Neural cell (in vitro differentiated cells): ENCODE measurements at regions not wholly inside any gene's neighbourhood (a gene's known extent, or its start where the extent isn't known, plus 50 kb on each side); places are given as distances from the start of the nearest gene placed in this dataset.

Source experiments
- EP300 ChIP-seq: fragments of 450-650 bp; conservative IDR thresholded peaks from 2 replicates; pipeline ENCODE4 v1.6.1; 2014; ENCODE audit warnings: antibody characterized with exemption, mild to moderate bottlenecking, moderate library complexity; ENCODE audit not compliant: poor library complexity, severe bottlenecking
- EZH2 ChIP-seq: fragments of 200-600, 300-800 bp; shearing (Covaris generic), sonication (generic); IDR thresholded peaks from 2 replicates; pipeline ENCODE4 v1.6.1; 2014; ENCODE audit warnings: antibody characterized with exemption, low read length, borderline replicate concordance, mild to moderate bottlenecking; ENCODE audit not compliant: insufficient read depth, poor library complexity, severe bottlenecking
- RAD21 ChIP-seq: fragments of 450-650 bp; conservative IDR thresholded peaks from 2 replicates; pipeline ENCODE4 v1.6.1; 2014; ENCODE audit warnings: antibody characterized with exemption, mild to moderate bottlenecking, moderate library complexity
- SMC3 ChIP-seq: fragments of 450-650 bp; conservative IDR thresholded peaks from 2 replicates; pipeline ENCODE4 v1.6.1; 2014; ENCODE audit warnings: antibody characterized with exemption, mild to moderate bottlenecking, moderate library complexity; ENCODE audit not compliant: poor library complexity
- TF ChIP-seq, protein P1 (sequence below): fragments of 450-650 bp; IDR thresholded peaks from 2 replicates; pipeline ENCODE4 v1.5.1; 2014; ENCODE audit warnings: antibody characterized with exemption, mild to moderate bottlenecking, moderate library complexity; ENCODE audit not compliant: poor library complexity, severe bottlenecking
- TF ChIP-seq, protein P2 (sequence below): IDR thresholded peaks from 2 replicates; pipeline ENCODE4 v1.6.1; 2012; ENCODE audit warnings: borderline replicate concordance

DNA sequence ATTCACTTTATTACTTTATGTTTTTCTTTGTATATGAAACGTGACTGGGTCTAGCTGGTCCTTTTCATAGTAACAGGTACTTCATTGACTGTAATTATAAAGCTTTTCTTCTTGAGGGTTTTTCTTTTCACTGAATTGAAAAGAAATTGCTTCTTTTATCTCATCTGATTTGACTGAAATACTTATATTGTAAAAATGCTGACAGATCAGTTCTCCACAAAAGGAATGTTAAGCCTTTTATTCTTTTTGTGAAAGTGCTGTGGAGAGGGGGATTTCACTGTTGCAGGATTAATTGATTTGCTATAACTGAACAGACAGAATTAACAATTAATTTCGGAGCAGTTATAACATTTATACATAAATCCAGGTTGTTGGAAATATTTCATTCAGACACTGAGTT is 2043.6 kb upstream of the C9orf72 start:
- TF ChIP-seq, protein P1, sequence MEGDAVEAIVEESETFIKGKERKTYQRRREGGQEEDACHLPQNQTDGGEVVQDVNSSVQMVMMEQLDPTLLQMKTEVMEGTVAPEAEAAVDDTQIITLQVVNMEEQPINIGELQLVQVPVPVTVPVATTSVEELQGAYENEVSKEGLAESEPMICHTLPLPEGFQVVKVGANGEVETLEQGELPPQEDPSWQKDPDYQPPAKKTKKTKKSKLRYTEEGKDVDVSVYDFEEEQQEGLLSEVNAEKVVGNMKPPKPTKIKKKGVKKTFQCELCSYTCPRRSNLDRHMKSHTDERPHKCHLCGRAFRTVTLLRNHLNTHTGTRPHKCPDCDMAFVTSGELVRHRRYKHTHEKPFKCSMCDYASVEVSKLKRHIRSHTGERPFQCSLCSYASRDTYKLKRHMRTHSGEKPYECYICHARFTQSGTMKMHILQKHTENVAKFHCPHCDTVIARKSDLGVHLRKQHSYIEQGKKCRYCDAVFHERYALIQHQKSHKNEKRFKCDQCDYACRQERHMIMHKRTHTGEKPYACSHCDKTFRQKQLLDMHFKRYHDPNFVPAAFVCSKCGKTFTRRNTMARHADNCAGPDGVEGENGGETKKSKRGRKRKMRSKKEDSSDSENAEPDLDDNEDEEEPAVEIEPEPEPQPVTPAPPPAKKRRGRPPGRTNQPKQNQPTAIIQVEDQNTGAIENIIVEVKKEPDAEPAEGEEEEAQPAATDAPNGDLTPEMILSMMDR: no peak
- TF ChIP-seq, protein P2, sequence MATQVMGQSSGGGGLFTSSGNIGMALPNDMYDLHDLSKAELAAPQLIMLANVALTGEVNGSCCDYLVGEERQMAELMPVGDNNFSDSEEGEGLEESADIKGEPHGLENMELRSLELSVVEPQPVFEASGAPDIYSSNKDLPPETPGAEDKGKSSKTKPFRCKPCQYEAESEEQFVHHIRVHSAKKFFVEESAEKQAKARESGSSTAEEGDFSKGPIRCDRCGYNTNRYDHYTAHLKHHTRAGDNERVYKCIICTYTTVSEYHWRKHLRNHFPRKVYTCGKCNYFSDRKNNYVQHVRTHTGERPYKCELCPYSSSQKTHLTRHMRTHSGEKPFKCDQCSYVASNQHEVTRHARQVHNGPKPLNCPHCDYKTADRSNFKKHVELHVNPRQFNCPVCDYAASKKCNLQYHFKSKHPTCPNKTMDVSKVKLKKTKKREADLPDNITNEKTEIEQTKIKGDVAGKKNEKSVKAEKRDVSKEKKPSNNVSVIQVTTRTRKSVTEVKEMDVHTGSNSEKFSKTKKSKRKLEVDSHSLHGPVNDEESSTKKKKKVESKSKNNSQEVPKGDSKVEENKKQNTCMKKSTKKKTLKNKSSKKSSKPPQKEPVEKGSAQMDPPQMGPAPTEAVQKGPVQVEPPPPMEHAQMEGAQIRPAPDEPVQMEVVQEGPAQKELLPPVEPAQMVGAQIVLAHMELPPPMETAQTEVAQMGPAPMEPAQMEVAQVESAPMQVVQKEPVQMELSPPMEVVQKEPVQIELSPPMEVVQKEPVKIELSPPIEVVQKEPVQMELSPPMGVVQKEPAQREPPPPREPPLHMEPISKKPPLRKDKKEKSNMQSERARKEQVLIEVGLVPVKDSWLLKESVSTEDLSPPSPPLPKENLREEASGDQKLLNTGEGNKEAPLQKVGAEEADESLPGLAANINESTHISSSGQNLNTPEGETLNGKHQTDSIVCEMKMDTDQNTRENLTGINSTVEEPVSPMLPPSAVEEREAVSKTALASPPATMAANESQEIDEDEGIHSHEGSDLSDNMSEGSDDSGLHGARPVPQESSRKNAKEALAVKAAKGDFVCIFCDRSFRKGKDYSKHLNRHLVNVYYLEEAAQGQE: no peak
- no peak for TF ChIP-seq EZH2
- TF ChIP-seq EP300: no peak
- no peak for TF ChIP-seq RAD21
- TF ChIP-seq SMC3: no peak
